Ascending aorta (tissue), 2 donors: ENCODE measurements at regions not wholly inside any gene's neighbourhood (a gene's known extent, or its start where the extent isn't known, plus 50 kb on each side); places are given as distances from the start of the nearest gene placed in this dataset.

Experiments used
- DNase-seq, 2 donors: peaks; one replicate each; pipeline ENCODE4 v3.0.0-alpha.2; 2019; ENCODE audit warnings: low spot score in 2 of 2
- H3K27ac ChIP-seq, 2 donors: fragments of 200-600 bp; sonication (generic); one replicate each; pipeline ENCODE4 v1.5.1; 2016 to 2017; ENCODE audit warnings: mild to moderate bottlenecking in 1 of 2
- H3K27me3 ChIP-seq: fragments of 200-600 bp; sonication (generic); one replicate; pipeline ENCODE4 v1.5.1; 2017
- H3K36me3 ChIP-seq, 2 donors: fragments of 200-600 bp; sonication (generic); one replicate each; pipeline ENCODE4 v1.5.1; 2016
- H3K4me1 ChIP-seq, 2 donors: fragments of 200-600 bp; sonication (generic); one replicate each; pipeline ENCODE4 v1.5.1; 2016 to 2017; ENCODE audit warnings: mild to moderate bottlenecking in 1 of 2
- H3K4me3 ChIP-seq, 2 donors: fragments of 200-600 bp; sonication (generic); one replicate each; pipeline ENCODE4 v1.5.1; 2016 to 2017; ENCODE audit warnings: mild to moderate bottlenecking in 1 of 2
- H3K9me3 ChIP-seq, 2 donors: fragments of 200-600 bp; sonication (generic); one replicate each; pipeline ENCODE4 v1.5.1; 2016
- intact Hi-C: fragments of 100-400 bp; cut with DNase I; formaldehyde crosslinking; loops from one replicate; pipeline ENCODE4 v1.15.1; 2023
- TF ChIP-seq, protein P1 (sequence below), 3 experiments: fragments of 200-600 bp in 2 of 3; fragments of 450-650 bp in 1 of 3; sonication (generic) in 2 of 3; IDR thresholded peaks; one replicate each; pipeline ENCODE4 v1.5.1; 2016 to 2019; ENCODE audit warnings: antibody characterized with exemption in 3 of 3, mild to moderate bottlenecking in 1 of 3, moderate library complexity in 1 of 3

DNA sequence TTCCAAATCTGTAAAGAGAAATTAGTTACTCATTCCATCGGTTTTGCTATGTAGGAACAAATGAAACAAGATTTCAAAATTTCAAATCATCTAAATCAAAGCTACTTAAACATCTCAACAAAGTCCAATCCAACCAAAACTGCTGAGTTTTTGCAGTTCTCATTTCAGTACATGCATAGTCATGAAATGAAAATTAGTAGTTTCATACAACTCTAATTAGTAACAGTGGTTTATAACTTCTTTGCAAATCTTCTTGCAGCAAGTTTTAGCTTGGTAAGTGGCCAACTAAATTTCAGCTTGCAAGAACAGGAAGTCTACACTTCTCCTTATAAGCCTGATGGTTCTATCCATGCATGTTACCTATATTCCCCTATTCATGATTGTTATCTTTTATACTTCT is 75.6 kb downstream of the SPRY2 start:
- H3K36me3 ChIP-seq, result no peaks in the 10 kb centered on the region
- no peaks in the 10 kb centered on the region for H3K9me3 ChIP-seq
- no peak overlapping the region for H3K27ac ChIP-seq
- no peaks in the 10 kb centered on the region for H3K4me1 ChIP-seq
- TF ChIP-seq, protein P1, sequence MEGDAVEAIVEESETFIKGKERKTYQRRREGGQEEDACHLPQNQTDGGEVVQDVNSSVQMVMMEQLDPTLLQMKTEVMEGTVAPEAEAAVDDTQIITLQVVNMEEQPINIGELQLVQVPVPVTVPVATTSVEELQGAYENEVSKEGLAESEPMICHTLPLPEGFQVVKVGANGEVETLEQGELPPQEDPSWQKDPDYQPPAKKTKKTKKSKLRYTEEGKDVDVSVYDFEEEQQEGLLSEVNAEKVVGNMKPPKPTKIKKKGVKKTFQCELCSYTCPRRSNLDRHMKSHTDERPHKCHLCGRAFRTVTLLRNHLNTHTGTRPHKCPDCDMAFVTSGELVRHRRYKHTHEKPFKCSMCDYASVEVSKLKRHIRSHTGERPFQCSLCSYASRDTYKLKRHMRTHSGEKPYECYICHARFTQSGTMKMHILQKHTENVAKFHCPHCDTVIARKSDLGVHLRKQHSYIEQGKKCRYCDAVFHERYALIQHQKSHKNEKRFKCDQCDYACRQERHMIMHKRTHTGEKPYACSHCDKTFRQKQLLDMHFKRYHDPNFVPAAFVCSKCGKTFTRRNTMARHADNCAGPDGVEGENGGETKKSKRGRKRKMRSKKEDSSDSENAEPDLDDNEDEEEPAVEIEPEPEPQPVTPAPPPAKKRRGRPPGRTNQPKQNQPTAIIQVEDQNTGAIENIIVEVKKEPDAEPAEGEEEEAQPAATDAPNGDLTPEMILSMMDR (IDR thresholded peaks at IDR 0.05), result no peak
- no peak for DNase-seq
- intact Hi-C loops, result no loop called here
- H3K27me3 ChIP-seq, result no peaks in the 10 kb centered on the region
- H3K4me3 ChIP-seq, result no peak overlapping the region

DNA sequence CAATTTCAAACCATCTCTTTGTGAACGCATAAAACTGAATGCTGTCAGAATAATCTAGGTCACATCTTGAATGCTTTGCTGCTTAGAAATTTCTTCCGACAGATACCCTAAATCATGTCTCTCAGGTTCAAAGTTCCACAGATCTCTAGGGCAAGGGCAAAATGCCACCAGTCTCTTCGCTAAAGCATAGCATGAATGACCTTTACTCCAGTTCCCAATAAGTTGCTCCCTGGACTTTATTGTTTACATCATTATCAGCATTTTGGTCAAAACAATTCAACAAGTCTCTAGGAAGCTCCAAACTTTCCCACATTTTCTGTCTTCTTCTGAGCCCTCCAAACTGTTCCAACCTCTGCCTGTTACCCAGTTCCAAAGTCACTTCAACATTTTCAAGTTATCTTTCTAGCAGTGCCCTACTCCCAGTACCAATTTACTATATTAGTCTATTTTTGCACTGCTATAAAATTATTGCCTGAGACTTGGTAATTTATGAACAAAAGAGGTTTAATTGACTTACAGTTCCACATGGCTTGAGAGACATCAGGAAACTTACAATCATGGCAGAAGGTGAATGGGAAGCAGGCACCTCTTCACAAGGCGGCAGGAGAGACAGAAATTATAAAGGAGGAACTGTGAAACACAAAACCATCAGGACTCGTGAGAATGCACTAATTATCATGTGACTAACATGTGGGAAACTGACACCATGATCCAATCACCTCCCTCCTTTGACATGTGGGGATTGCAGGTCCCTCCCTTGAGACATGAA is 77.0 kb downstream of the SPRY2 start:
- Histone ChIP-seq H3K4me3 (no peak overlapping the region), H3K4me1 (no peaks in the 10 kb centered on the region), H3K36me3 (no peaks in the 10 kb centered on the region), H3K27ac (no peak overlapping the region), H3K9me3 (no peaks in the 10 kb centered on the region), H3K27me3 (no peaks in the 10 kb centered on the region)
- DNase-seq, result no peak
- intact Hi-C loops, result no loop called here
- TF ChIP-seq, protein P1 (IDR thresholded peaks at IDR 0.05), result no peak

DNA sequence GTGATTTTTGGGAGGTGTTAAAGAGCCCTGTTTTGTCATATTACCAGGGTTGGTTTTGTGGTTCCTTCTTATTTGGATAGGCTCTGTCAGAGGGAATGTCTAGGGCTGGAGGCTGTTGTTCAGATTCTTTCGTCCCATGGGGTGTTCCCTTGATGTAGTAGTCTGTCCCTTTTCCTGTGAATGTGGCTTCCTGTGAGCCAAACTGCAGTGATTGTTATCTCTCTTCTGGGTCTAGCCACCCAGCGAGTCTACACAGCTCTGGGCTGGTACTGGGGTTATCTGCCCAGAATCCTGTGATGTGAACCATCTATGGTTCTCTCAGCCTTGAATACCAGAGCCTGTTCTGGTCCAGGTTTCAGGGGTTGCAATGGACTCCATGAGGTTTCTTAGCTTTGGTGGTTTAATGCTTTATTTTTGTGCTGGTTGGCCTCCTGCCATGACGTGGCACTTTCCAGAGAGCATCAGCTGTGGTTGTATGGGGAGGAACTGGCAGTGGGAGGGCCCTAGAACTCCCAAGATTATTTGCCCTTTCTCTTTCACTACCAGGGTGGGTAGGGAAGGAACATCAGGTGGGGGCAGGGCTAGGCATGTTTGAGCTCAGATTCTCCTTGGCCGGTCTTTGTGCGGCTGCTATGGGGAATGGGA is 78.8 kb downstream of the SPRY2 start:
- Histone ChIP-seq H3K4me3 (no peak overlapping the region), H3K27me3 (no peaks in the 10 kb centered on the region), H3K9me3 (no peaks in the 10 kb centered on the region), H3K27ac (no peak overlapping the region), H3K4me1 (no peaks in the 10 kb centered on the region), H3K36me3 (no peaks in the 10 kb centered on the region)
- intact Hi-C loops, result no loop called here
- no peak for DNase-seq
- TF ChIP-seq, protein P1 (IDR thresholded peaks at IDR 0.05), result no peak

DNA sequence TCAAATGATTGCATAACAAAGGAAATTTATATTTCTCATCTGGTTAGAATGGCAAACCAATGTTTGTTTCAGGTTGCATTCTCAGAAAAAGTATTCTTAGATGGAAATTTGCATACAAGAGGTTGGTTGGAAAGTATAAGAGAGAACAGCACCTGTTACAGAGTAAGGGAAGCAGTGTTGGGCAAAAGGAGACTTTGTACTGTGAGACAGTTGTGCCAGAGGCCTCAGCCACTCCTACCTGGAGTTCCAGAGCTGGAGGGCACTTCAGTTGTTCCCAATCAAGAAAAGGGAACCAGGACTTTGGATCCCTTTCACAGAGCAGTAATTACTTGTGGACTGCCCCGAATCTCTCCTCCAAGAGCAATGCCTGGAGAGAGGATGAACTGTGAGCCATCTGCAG is 81.8 kb downstream of the SPRY2 start:
- intact Hi-C loops, result no loop called here
- TF ChIP-seq, protein P1 (IDR thresholded peaks at IDR 0.05), result no peak
- Histone ChIP-seq H3K4me3 (no peak overlapping the region), H3K36me3 (no peaks in the 10 kb centered on the region), H3K27ac (no peak overlapping the region), H3K4me1 (no peaks in the 10 kb centered on the region), H3K9me3 (no peaks in the 10 kb centered on the region), H3K27me3 (no peaks in the 10 kb centered on the region)
- DNase-seq, result no peak

DNA sequence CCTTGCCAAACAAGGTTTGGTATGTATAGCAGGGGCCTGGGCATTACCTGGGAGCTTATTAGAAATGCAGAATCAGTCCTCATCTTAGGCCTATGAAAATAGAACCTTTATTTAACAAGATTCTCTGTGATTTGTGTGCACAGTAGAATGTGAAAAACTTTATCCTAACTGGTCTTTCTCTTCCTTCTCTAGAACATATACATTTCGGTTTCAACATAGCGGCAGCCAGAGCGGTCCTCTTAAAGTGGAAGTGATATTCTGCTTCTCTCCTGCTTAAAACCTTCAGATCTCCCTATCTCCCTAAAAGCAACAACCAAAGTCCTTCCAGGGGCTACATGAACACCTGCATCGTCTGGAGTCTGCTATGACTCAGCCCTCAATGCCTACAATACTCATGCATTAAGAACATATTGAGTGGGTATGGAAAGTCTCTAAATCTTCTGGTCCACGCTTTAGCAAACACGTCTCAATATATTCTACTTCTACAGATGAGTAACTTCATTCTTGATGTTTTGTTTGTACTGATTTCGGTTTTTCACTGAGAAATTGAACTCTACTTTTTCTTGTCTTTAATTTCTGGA is 84.5 kb downstream of the SPRY2 start:
- Histone ChIP-seq H3K9me3 (no peaks in the 10 kb centered on the region), H3K27me3 (no peaks in the 10 kb centered on the region), H3K4me3 (no peak overlapping the region), H3K4me1 (no peaks in the 10 kb centered on the region), H3K36me3 (no peaks in the 10 kb centered on the region), H3K27ac (no peak overlapping the region)
- intact Hi-C loops, result no loop called here
- DNase-seq, result no peak
- TF ChIP-seq, protein P1 (IDR thresholded peaks at IDR 0.05), result no peak
